HG03457 (cell line): ENCODE measurements at regions not wholly inside any gene's neighbourhood (a gene's known extent, or its start where the extent isn't known, plus 50 kb on each side); places are given as distances from the start of the nearest gene placed in this dataset.
"Not testable (repeated sequence)": the region's sequence is repeated elsewhere in the genome, so short reads cannot be mapped to it uniquely, and the experiment has no call there.

ENCODE experiments used
- ATAC-seq: cut with Tn5 transposase; IDR thresholded peaks from one replicate; pipeline ENCODE4 v1.9.1; 2021; ENCODE audit warnings: moderate number of reproducible peaks; ENCODE audit not compliant: unreplicated experiment

DNA sequence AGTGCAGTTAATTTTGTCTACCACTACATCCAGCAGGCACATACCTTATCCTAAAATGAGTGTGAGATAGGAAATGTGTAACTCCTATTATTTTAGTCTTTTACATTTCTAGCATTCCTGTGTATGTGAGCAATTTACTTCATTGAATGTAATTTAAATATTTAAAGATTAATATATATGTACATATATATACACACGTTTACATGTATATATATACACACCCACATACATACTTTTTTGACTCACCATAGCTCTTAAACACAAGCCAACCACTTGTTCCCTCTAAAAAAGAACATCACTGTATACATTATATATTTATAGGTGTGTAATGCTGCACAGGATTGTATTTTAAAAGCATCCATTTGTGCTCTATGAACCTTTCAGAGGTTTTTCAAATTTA, 425.6 kb upstream of the NECTIN3 start:
- ATAC-seq = no peak

DNA sequence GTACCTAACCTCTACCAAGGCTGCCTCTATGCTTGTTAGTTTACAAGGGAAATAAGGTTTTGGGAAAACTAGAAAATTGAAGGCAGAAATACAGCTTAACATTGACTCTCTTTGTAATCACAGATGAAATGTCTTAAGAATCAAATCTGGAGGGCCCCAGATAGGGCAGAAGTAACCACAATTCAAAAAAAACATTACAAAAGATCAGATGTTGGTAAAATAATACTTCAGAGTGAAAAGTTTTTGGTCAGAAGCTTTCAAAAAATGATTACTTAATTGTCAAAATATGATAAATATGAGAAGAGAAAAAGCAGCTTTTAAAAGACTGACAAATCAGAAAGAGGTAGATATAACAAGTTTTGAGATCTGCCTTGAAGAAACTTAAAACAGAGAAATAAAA, 425.1 kb upstream of the NECTIN3 start:
- no peak for ATAC-seq

GRCh38 chr3:110647586-110647985, 424.0 kb upstream of the NECTIN3 start:
- no peak for ATAC-seq

DNA sequence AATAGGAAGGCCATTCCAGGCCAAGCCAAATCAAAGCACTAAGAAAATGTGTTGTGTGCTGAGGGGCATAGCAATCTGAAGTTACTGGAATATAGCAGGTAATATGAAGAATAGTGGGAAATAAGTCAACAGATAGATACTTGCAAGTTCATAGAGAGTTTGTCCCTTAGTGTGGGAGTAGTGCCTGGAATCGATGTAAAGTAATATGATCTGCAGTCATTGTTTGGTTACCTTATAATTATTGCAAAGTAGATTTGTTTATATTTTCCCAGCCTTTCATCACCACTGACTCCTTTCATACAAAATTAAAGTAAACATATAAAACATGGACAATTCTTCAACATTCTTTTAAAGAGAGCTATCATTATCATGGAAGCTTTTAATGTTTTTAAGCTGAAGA, 420.9 kb upstream of the NECTIN3 start:
- ATAC-seq = no peak

DNA sequence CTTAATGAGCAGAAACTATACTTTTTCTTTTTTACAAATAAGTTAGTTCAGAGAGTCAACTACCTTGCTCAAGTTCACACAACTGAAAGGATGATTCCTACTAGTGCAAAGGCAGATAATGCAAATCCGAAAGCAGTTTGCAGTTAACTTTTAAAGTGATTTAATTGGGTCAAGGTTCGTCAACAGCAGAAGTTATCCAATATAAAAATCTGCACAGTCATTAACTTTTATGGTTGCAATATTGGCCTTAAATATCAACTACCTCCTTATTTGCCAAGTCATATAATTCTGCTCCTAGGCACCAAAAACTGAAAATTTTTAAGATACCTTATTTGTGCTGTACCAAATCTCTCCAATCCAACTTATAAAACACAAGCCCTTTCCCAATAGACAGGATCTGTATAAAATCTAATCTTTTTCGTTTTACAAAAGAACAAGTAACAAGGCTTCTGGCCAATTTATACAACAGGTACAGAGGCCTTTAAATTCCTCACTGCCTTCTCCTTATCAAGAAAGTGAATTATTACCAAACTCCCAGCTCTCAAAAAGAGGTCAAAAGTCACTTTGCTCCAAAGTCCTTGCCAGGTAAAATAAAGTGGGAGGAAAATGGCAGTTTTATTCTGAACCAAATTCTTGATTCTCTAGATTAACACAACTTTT, 416.6 kb upstream of the NECTIN3 start:
- ATAC-seq = no peak

DNA sequence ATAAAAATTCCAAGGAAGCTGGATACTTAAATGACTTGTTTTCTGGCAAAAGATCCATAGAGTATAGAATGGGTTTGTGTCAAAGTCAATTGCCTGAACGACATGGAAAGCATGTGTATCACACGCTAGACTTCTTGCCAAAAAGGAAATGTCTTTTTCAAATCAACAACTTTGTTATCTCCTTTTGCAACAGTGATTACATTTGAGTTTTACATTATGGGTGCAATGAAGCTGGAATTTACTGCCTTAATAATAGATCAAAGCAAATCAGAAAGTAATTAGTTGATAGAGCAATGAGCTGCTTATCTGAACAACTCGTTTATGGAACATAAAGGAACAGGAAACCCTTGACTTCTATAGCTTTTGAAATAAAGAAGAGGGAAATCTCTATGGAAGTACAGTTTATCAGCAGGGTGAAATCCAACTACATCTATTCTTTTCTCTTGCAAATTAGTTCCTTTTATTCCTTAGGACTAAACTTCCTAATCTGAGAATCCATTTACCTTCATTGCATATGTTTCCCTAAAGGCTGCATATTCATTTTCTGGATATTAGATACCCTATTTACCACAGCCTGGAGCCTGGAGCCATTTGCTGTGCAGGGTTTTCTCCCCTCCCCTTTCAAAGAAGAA, 415.1 kb upstream of the NECTIN3 start:
- ATAC-seq = no peak

DNA sequence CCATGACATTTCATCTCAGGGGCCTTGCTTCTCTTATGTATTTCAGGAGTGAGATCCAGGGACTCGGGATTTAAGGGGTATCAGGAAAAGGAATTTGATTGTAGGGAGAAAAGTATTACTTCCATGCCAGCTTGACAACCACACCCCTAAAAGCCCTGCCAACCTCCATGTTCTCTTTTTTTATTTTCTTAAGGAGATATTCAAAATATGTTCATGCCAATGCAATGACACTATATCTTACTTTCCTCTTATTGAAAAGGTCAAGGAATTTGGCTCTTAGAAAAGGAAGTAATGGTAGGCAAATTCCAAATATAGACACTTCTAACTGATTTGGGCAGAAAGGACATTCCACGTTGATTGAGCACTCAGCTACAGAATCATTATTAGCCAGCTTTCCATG, 407.5 kb upstream of the NECTIN3 start:
- no peak for ATAC-seq

GRCh38 chr3:110666495-110666894, 405.1 kb upstream of the NECTIN3 start:
- no peak for ATAC-seq

- no peak for ATAC-seq
Observed at GRCh38 chr3:110667216-110667615, 404.4 kb upstream of the NECTIN3 start.

DNA sequence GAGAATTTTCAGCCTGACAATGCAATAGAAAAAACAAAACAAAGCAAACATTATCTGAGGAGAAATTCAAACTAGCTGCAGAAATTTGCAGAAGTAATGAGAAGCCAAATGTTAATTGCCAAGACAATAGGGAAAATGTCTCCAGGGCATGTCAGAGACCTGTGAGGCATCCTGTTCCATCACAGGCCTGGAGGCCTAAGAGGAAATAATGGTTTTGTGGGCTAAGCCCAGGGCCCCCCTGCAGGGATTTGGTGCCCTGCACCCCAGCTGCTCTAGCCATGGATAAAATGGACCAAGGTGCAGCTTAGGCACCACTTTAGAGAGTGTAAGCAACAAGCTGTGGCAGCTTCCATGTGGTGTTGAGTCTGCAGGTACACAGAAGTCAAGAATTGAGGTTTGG, 401.2 kb upstream of the NECTIN3 start:
- no peak for ATAC-seq

DNA sequence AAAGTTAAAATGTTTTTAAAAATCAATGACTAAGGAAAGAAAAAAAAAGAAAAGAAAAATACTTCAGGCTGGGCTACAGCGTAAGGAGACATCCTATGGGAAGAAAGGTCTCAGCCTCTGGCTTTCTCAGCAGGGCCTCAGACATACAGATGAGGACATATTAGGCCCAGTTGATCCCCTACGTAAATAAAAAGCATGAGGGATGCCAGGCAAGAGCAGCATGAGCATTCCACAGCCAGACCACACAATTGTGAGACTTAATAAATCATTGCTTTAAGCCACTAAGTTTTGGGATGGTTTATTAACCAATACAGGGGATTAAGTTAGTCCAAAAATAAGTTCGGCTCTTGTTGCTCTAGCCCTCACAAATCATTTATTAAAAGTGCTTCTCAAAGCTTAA, 394.1 kb upstream of the NECTIN3 start:
- ATAC-seq = no peak

- no peak for ATAC-seq
Observed at GRCh38 chr3:110679285-110679684, 392.3 kb upstream of the NECTIN3 start.

DNA sequence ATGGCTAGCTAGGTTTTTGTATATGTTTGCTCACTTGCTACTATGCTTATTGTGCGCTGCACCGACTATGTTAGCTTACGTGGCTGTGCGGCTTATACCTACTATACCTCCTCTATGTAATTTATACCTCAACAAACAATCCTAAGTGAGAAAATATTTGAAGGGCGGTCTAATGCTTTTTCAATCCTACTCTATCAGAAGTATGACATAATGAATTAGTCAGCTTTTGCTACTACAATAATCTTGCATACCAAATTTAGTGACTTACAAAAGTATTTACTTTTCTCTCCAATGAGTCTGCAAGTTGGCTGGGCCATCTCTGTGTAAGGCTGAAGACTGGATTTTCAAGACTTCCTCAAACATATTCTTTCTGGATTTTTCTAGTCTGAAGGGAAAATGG, 391.2 kb upstream of the NECTIN3 start:
- no peak for ATAC-seq

DNA sequence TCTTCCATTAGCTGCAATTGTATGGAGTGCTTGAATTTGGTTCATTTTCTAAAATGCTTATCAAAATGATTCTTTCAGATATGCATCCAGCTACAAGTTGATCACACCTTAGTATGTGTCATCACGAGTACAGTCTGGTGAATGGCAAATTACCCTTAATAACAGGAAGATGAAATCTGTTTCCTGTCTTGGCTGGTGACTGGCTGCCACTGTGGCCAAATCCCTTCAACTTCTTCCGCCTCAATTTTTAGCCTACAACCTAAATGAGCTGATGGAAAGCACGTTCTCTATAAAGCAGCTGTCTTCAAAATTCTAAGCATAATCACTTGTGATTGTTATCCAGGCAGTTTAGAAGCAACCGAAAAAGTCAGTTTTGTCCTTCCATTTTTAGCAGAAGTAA, 387.1 kb upstream of the NECTIN3 start:
- no peak for ATAC-seq

- ATAC-seq = no peak
Observed at GRCh38 chr3:110685630-110686029, 386.0 kb upstream of the NECTIN3 start.

DNA sequence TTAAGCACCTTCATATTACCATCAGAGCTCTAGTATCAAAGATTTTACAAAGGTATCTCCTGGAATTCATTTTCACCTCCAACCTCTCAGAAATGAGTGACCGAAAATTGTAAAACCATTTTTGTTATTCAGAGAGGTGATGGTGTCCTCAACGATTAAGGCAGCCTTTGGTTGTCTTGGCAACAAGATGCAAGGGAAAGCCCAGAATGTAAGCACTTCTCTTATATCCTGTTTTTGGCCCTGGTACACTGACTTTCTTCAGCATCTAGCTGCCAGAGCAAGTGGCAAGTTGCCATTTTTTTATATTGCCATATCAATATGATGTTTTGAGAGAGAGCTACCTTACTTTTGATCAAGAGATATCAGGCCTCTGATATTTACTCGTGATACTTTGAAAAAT, 384.9 kb upstream of the NECTIN3 start:
- no peak for ATAC-seq

DNA sequence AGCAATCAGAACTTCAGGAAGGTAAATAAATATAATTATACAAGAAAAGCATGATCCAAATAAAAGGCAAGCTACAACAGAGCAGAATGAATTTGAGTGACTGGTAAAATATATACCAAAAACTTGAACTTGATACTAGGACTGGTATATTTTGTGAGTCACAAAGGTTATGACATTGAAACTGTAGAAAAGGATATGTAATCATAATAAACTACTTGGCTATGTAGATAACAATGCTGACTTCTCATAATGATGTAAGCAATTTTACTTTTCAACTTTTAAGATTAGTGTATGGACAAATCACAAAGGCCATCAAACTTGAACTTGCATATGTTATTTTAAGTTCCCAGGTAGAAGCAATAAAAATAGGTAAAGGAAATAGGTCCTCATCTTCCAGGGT, 384.5 kb upstream of the NECTIN3 start:
- ATAC-seq = no peak

- no peak for ATAC-seq
Observed at GRCh38 chr3:110697961-110698360, 373.7 kb upstream of the NECTIN3 start.

GRCh38 chr3:110704332-110704731, 367.3 kb upstream of the NECTIN3 start:
- ATAC-seq = not testable (repeated sequence)

DNA sequence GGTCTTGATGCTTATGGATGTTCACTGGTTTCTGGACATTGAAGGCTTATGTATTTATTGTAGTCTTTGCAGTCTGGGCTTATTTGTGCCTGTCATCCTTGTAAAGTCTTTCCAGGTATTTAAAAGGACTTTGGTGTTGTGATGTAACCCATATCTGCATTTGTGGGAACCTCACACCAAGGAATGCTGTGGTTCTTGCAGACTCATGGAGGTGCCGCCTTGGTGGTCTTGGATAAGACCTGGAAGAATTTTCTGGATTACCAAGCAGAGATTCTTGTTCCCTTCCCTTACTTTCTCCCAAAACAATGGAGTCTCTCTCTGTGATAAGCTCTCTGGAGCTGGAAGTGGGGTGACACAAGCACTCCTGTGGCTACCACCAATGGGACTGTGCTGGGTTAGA, 363.5 kb upstream of the NECTIN3 start:
- ATAC-seq = no peak

DNA sequence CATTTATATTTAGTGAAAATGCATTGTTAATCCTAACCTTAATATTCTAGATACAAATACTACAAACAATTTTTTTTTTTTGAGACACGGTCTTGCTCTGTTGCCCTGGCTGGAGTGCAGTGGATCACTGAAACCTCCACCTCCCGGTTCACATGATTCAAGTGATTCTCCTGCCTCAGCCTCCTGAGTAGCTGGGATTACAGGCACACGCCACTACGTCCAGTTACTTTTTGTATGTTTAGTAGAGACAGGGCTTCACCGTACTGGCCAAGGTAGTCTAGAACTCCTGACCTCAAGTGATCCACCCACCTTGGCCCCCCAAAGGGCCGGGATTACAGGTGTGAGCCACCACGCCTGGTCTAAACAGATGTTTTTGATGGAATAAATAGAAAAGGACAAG, 361.5 kb upstream of the NECTIN3 start:
- ATAC-seq = no peak

DNA sequence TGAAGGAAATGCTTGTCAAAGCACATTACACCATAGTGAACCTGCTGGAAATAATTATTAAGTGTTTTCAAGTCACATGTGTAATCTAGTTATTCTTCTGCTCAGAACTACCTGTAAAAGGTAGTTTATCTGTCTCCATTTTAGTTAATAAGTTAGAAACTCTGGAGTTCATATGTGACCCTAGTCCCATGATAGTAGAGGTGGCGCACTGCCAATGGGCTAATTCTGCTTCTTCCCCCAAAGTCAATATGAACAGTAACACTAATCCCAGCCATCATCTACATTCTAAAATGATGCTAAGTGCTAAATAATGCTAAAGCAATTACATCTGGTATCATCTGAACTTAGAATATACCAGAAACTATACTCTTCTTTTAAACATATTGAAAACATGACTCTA, 361.0 kb upstream of the NECTIN3 start:
- ATAC-seq = no peak
